ENCODE measurements at regions not wholly inside any gene's neighbourhood (a gene's known extent, or its start where the extent isn't known, plus 50 kb on each side); places are given as distances from the start of the nearest gene placed in this dataset.

GRCh38 chr3:23647706-23648258, 158.0 kb upstream of the UBE2E1 start:
- H3K4me3 ChIP-seq = no peak overlapping the region
- TF ChIP-seq POLR2A (IDR thresholded peaks at IDR 0.05) = no peak
- no peaks in the 10 kb centered on the region for H3K9me3 ChIP-seq
- H3K36me3 ChIP-seq = no peaks in the 10 kb centered on the region
- H3K4me1 ChIP-seq = no peaks in the 10 kb centered on the region
- DNase-seq (ENCODE audit: low spot score in 2 of 2) = no peak
- H3K27ac ChIP-seq = no peak overlapping the region
- no peaks in the 10 kb centered on the region for H3K27me3 ChIP-seq
- intact Hi-C loops (cut with DNase I; ENCODE audit: low total_unique reads) = no loop called here

- TF ChIP-seq POLR2A (IDR thresholded peaks at IDR 0.05) (no peak), POLR2AphosphoS5 (IDR thresholded peaks at IDR 0.05) (no peak), CTCF (IDR thresholded peaks at IDR 0.05) (no peak)
- no peaks in the 10 kb centered on the region for H3K4me1 ChIP-seq
- no peak overlapping the region for H3K27ac ChIP-seq
- H3K4me3 ChIP-seq = no peak overlapping the region
- no peaks in the 10 kb centered on the region for H3K9me3 ChIP-seq
- no peak for DNase-seq (ENCODE audit: low spot score in 2 of 2)
- intact Hi-C loops (cut with DNase I; ENCODE audit: low total_unique reads) = no loop called here
- H3K36me3 ChIP-seq = no peaks in the 10 kb centered on the region
- H3K27me3 ChIP-seq = no peaks in the 10 kb centered on the region
Measured at GRCh38 chr3:23648326-23648995, 157.3 kb upstream of the UBE2E1 start.

GRCh38 chr3:23648996-23649395, 156.8 kb upstream of the UBE2E1 start:
- H3K27ac ChIP-seq = no peak overlapping the region
- TF ChIP-seq CTCF (IDR thresholded peaks at IDR 0.05) (no peak), POLR2AphosphoS5 (IDR thresholded peaks at IDR 0.05) (no peak), POLR2A (IDR thresholded peaks at IDR 0.05) (no peak)
- DNase-seq (ENCODE audit: low spot score in 2 of 2) = no peak
- H3K27me3 ChIP-seq = no peaks in the 10 kb centered on the region
- no peaks in the 10 kb centered on the region for H3K4me1 ChIP-seq
- H3K9me3 ChIP-seq = no peaks in the 10 kb centered on the region
- intact Hi-C loops (cut with DNase I; ENCODE audit: low total_unique reads) = no loop called here
- no peak overlapping the region for H3K4me3 ChIP-seq
- H3K36me3 ChIP-seq = no peaks in the 10 kb centered on the region

- no peaks in the 10 kb centered on the region for H3K36me3 ChIP-seq
- no peak overlapping the region for H3K27ac ChIP-seq
- no peaks in the 10 kb centered on the region for H3K27me3 ChIP-seq
- TF ChIP-seq POLR2AphosphoS5 (IDR thresholded peaks at IDR 0.05) (no peak), CTCF (IDR thresholded peaks at IDR 0.05) (no peak), POLR2A (IDR thresholded peaks at IDR 0.05) (no peak)
- DNase-seq (ENCODE audit: low spot score in 2 of 2) = no peak
- no peaks in the 10 kb centered on the region for H3K4me1 ChIP-seq
- intact Hi-C loops (cut with DNase I; ENCODE audit: low total_unique reads) = no loop called here
- no peak overlapping the region for H3K4me3 ChIP-seq
- no peaks in the 10 kb centered on the region for H3K9me3 ChIP-seq
Measured at GRCh38 chr3:23649448-23649847, 156.3 kb upstream of the UBE2E1 start.

GRCh38 chr3:23650371-23651140, 155.2 kb upstream of the UBE2E1 start:
- Histone ChIP-seq H3K4me1 (no peaks in the 10 kb centered on the region), H3K27ac (no peak overlapping the region), H3K4me3 (no peak overlapping the region), H3K9me3 (peaks cover 0 to 2% of the 10 kb centered on the region in 2 donors), H3K36me3 (no peaks in the 10 kb centered on the region), H3K27me3 (no peaks in the 10 kb centered on the region)
- no peak for DNase-seq (ENCODE audit: low spot score in 2 of 2)
- TF ChIP-seq CTCF (IDR thresholded peaks at IDR 0.05) = no peak
- no peak for TF ChIP-seq POLR2AphosphoS5 (IDR thresholded peaks at IDR 0.05)
- no peak for TF ChIP-seq POLR2A (IDR thresholded peaks at IDR 0.05)
- intact Hi-C loops (cut with DNase I; ENCODE audit: low total_unique reads) = no loop called here

Measured in breast epithelium (tissue), 4 donors.